Fibroblast of the conjunctiva (primary cell): ENCODE measurements at regions not wholly inside any gene's neighbourhood (a gene's known extent, or its start where the extent isn't known, plus 50 kb on each side); places are given as distances from the start of the nearest gene placed in this dataset.
A peak's percentile ranks its signal among the peaks of the same experiment; 100 is the strongest.
"Not testable (repeated sequence)": the region's sequence is repeated elsewhere in the genome, so short reads cannot be mapped to it uniquely, and the experiment has no call there.

Source experiments
- DNase-seq: peaks from one replicate; pipeline ENCODE4 v3.0.0-alpha.2; 2010; ENCODE audit warnings: low read depth

DNA sequence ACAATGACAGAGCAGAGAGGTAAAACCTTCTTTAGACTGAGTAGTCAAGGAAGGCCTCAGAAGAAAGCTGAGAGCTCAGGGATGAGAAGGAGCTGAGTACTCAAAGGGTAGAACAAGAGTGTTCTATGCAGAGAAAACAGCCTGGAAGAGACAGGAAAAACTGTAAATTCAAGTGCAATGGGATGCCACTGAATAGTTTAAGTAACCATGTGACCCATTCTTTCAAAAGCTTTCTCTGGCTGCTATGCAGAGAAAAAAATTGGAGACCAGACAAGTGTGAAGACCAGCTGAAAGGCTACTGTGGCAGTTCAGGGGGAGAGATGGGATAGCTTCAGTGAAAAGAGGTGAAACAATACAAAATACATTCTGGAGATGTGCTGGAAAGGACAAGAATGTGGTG is 61.3 kb upstream of the RNF38 start:
- no peak for DNase-seq

DNA sequence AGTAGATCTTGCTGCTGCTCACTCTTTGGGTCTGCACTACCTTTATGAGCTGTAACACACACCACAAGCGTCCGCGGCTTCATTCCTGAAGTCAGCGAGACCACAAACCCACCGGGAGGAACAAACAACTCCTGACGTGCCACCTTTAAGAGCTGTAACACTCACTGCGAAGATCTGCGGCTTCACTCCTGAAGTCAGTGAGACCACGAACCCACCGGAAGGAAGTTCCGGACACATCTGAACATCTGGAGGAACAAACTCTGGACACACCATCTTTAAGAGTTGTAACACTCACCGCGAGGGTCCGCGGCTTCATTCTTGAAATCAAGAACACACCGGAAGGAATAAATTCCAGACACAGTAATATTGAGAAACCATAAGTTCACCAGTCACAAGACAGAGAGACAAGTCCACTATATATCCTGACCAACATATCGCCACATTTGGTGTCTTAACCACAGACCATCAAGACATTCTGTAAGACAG is 58.4 kb upstream of the RNF38 start:
- not testable (repeated sequence) for DNase-seq

DNA sequence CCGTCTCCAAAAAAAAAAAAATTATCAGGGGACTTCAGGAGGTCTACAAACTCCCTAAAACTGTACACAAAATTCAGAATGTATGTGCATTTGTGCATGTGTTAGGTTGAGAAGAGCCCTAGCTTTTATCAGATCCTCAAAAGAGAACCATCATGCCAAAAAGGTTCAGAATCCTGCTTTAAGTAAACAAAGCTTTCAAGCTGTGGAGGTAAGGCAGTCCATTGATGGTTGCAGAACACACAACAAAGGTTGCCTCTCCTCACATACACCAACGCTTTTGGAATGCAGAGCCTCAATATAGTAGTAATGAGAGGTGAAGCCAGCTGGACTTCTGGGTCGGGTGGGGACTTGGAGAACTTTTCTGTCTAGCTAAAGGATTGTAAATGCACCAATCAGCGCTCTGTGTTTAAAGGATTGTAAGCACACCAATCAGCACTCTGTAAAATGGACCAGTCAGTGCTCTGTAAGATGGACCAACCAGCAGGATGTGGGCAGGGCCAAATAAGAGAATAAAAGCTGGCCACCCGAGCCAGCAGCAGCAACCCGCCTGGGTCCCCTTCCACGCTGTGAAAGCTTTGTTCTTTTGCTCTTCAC is 57.9 kb upstream of the RNF38 start:
- DNase-seq, result no peak

DNA sequence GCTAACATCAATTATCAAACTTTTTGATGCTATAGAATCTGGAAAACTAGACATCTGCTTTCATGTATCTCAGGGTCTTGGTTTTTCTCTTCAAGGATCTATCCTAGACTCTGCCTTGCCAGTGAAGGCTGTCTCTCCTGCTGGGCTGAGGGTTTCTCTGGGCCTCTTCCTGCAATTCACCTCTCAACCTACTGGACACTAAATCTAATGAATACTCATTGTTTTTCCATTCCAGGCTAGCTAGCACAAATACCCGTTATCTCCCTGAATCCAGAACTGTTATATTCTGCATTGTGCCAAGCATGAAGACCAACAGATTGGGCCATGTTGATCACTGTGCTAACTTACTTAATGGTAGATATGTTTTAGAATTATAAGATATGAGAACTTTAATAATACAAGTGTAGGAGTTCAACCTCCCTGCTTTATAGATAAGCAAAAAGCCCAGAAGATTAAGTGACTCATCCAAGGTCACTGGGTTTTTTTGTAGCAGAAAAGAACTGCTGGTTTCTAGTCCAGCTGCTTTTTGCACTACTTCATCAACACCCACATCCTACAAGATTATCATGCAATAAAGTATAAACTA is 56.5 kb upstream of the RNF38 start:
- no peak for DNase-seq

DNA sequence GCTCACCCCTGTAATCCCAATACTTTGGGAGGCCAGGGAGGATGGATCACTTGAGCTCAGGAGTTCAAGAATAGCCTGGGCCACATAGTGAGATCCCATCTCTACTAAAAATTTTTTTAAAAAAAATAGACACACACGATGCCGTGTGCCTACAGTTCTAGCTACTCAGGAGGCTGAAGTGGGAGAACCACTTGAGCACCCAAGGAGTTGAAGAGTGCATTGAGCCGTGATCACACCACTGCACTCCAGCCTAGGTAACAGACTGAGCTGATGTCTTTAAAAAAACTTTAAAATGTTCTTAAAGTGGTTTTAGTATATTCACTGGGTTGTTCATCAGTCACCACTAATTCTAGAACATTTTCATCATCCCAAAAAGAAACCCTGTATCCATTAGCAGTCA is 51.9 kb upstream of the RNF38 start:
- no peak for DNase-seq

DNA sequence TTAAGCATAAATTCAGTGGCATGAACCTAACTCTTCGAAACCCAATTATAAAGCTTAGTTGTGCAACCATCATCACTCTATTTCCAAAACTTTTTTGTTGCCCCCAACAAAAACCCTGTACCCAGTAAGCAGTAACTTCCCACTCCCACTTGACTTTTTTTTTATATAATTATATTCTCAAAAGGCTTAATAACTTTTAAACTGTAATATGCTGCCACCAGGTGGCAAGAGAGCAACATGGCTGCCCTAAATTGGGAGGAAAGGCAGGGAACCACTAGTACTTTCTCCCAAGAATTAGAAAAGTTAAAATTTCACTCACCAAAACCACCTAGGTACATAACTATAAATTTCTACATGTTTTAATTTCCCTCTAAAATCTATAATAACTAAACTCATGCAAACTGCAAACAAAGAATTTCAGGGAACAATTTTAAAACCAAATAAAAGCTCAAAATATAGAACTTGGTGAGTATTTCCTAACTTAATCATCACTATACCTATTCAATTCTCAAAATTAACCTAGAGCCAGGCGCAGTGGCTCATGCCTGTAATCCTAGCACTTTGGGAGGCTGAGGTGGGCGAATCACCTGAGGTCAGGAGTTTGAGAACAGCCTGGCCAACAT is 50.2 kb upstream of the RNF38 start:
- peak; percentile 29 for DNase-seq
